A673 (cell line): ENCODE measurements at regions not wholly inside any gene's neighbourhood (a gene's known extent, or its start where the extent isn't known, plus 50 kb on each side); places are given as distances from the start of the nearest gene placed in this dataset.

ENCODE experiments used
- CTCF ChIP-seq: fragments of 300-800, 200-600 bp; sonication (generic); conservative IDR thresholded peaks from 2 replicates; pipeline ENCODE4 v1.5.1; 2017; ENCODE audit warnings: low read depth, mild to moderate bottlenecking, antibody characterized with exemption, low read length, moderate library complexity, mixed read lengths
- EZH2 ChIP-seq: fragments of 200-600 bp; sonication (generic); IDR thresholded peaks from 2 replicates; pipeline ENCODE4 v1.6.1; 2017; ENCODE audit warnings: borderline replicate concordance, low read depth, mild to moderate bottlenecking, mixed read lengths, antibody characterized with exemption, low read length; ENCODE audit not compliant: poor library complexity, severe bottlenecking

- no peak for TF ChIP-seq CTCF
- no peak for TF ChIP-seq EZH2
These were observed 106.7 kb downstream of the ZNF621 start for GRCh38 chr3:40631341-40631995.
